AG04450 (cell line): ENCODE measurements at regions not wholly inside any gene's neighbourhood (a gene's known extent, or its start where the extent isn't known, plus 50 kb on each side); places are given as distances from the start of the nearest gene placed in this dataset.

Experiments used
- CTCF ChIA-PET: fragments of 300-600, 350-600 bp; formaldehyde crosslinking; extraction: SDS; loops from one replicate; lab custom pipeline; 2022; ENCODE audit warnings: antibody characterized with exemption, inconsistent platforms; lab: Charles Lee
- POLR2A ChIA-PET: fragments of 350-600 bp; formaldehyde crosslinking; extraction: SDS; loops from one replicate; lab custom pipeline; 2021; ENCODE audit warnings: antibody characterized with exemption, inconsistent platforms; lab: Yijun Ruan, JAX
- DNase-seq: peaks from one replicate; pipeline ENCODE4 v3.0.0-alpha.2; 2011; ENCODE audit warnings: low read depth, low spot score
- H3K27ac ChIP-seq: one replicate; pipeline ENCODE4 v1.5.1; 2012; ENCODE audit warnings: low read depth, low read length, control low read depth
- H3K27me3 ChIP-seq: one replicate; pipeline ENCODE4 v1.6.0; 2012; ENCODE audit warnings: low read length; ENCODE audit not compliant: control insufficient read depth, insufficient read depth
- H3K4me3 ChIP-seq: 2 replicates; pipeline ENCODE4 v1.5.1; 2011; ENCODE audit warnings: mild to moderate bottlenecking, low read depth, low read length, control low read depth
- H3K9me3 ChIP-seq: 2 replicates; pipeline ENCODE4 v1.5.1; 2012; ENCODE audit warnings: low read length; ENCODE audit not compliant: control insufficient read depth, insufficient read depth
- TF ChIP-seq, protein P1 (sequence below): IDR thresholded peaks from 2 replicates; pipeline ENCODE4 v1.5.1; 2011; ENCODE audit warnings: low read depth, low read length, control low read depth, inconsistent platforms

DNA sequence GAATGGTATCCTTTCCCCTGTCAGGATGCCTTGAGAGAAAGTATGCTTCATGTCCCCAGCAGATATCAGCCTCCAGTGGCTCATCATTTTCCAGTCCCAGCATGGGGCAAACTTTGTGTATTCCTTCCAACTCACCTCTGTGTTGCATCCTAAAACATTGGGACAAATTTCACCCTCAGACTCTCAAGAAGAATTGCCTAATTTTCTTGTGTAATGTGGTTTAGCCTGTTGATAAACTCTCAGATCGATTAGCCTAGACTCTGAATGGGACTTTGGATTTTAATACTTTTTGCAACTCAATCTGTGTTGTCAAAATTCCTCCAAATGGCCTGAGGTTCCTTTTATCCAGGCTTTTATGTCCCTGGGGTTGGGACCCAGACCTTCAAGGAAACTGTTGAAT, 805.3 kb downstream of the C4orf33 start:
- TF ChIP-seq, protein P1, sequence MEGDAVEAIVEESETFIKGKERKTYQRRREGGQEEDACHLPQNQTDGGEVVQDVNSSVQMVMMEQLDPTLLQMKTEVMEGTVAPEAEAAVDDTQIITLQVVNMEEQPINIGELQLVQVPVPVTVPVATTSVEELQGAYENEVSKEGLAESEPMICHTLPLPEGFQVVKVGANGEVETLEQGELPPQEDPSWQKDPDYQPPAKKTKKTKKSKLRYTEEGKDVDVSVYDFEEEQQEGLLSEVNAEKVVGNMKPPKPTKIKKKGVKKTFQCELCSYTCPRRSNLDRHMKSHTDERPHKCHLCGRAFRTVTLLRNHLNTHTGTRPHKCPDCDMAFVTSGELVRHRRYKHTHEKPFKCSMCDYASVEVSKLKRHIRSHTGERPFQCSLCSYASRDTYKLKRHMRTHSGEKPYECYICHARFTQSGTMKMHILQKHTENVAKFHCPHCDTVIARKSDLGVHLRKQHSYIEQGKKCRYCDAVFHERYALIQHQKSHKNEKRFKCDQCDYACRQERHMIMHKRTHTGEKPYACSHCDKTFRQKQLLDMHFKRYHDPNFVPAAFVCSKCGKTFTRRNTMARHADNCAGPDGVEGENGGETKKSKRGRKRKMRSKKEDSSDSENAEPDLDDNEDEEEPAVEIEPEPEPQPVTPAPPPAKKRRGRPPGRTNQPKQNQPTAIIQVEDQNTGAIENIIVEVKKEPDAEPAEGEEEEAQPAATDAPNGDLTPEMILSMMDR = no peak
- CTCF ChIA-PET = no interaction called here

DNA sequence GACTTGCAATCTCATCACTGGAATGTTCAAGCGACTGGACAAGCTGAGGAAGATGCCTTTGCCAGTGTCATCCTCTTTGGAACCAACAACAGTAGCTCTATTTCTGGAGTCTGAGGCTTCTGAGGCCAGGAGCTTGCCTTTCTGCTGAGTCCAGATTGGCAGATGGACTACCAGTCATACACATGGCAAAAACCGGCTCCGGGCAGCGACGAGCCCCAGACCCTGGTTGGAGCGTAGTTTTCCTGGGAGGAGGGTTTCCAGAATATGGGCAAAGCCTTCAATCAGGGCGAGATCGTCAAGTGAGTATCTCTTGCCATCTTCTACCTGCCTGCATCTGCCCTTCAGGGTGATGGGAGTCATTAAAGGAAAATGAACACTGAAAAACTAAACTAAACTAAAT, 807.9 kb downstream of the C4orf33 start:
- POLR2A ChIA-PET = no interaction called here
- CTCF ChIA-PET = no interaction called here
- H3K9me3 ChIP-seq = peaks cover 30% of the 10 kb centered on the region
- TF ChIP-seq, protein P1 = no peak
- no peak overlapping the region for H3K27ac ChIP-seq
- DNase-seq = no peak
- no peaks in the 10 kb centered on the region for H3K27me3 ChIP-seq
- no peak overlapping the region for H3K4me3 ChIP-seq

More for the DNA sequence above, 805.3 kb downstream of the C4orf33 start:
- no peak for DNase-seq
- Histone ChIP-seq H3K27ac (no peak overlapping the region), H3K9me3 (peaks cover 30% of the 10 kb centered on the region), H3K4me3 (no peak overlapping the region), H3K27me3 (no peaks in the 10 kb centered on the region)
- POLR2A ChIA-PET = no interaction called here

DNA sequence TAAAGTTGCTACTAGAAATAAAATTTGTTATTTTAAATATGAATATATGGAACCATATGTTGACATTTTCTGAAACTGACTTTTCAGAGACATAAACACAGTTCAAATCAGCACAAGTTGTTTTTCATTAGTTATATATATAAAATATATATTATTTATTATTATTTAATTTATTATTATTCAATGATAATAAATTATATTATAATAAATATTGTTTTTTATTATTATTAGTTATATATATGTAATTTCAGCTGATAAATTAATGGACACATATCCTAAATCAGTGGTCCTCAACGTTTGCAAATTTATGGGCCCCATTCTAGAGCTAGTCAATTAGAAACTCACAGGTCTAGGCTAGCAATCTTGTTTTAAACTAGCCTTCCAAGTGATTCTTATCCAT, 809.3 kb downstream of the C4orf33 start:
- ChIA-PET POLR2A (no interaction called here), CTCF (no interaction called here)
- no peak overlapping the region for H3K4me3 ChIP-seq
- H3K27me3 ChIP-seq = no peaks in the 10 kb centered on the region
- H3K9me3 ChIP-seq = peaks cover 25% of the 10 kb centered on the region
- no peak overlapping the region for H3K27ac ChIP-seq
- DNase-seq = no peak
- TF ChIP-seq, protein P1 = no peak

DNA sequence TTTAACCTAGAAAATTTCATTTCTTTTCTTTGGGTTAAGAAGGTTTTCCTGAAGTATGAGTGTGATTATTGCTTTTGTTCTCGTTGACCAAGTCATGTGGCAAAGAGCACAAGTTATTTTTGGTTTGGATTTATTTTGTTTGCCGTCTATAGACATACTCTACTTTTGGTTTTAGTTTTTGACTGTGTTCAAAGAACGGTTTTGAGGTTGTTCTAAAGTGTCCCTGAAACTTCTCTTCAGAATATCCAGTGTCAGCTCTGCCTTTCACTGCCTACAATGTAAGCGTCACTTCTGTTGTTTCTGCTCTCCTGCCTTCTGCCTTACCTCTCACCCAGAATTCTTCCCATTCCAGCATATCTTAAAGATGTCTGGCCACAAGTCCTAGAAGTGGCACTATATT, 812.2 kb downstream of the C4orf33 start:
- ChIA-PET POLR2A (no interaction called here), CTCF (no interaction called here)
- Histone ChIP-seq H3K9me3 (peaks cover 13% of the 10 kb centered on the region), H3K27me3 (no peaks in the 10 kb centered on the region), H3K27ac (no peak overlapping the region), H3K4me3 (no peak overlapping the region)
- TF ChIP-seq, protein P1 = no peak
- DNase-seq = no peak

DNA sequence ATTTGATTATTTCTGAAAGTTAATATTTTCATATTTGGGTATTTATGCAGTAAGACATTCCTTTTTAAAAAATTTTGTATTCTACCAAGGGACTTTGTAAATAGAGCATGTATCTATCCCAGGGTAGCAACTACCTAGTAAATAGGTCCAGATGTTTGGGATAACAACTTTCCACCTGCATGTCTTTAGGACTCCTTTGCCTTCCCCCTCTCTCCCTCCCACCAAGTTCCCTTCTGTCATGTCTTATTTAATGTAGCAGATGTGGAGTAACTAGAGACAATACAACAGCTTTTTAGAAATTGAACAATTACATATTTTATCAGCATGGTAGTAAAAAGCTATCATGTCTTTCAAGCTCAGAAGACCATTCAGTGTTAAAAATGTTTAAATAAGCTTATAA, 821.0 kb downstream of the C4orf33 start:
- Histone ChIP-seq H3K9me3 (no peaks in the 10 kb centered on the region), H3K27me3 (no peaks in the 10 kb centered on the region), H3K27ac (no peak overlapping the region), H3K4me3 (no peak overlapping the region)
- ChIA-PET POLR2A (no interaction called here), CTCF (no interaction called here)
- no peak for DNase-seq
- TF ChIP-seq, protein P1 = no peak
